ENCODE measurements at regions not wholly inside any gene's neighbourhood (a gene's known extent, or its start where the extent isn't known, plus 50 kb on each side); places are given as distances from the start of the nearest gene placed in this dataset.
"Not testable (repeated sequence)": the region's sequence is repeated elsewhere in the genome, so short reads cannot be mapped to it uniquely, and the experiment has no call there.

DNA sequence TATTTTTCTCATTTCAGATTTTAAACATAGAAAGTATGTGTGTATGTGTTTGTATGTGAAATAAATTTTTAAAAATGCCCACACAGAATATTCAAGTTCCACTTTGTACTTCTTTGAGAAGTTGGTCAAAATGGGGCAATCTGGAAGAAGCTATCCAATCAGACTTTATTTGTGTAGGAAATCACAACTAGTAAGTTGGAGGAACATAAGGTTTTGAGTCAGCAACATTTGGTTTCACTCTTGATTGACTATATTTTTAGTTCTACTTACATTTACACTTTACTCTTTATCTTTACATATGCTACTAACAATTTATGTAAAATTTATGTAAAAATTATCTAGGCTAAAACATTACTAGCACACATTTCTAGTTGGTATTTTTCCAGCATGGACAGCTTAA lies 128.1 kb downstream of the ATXN7L3B start:
- H3K9me3 ChIP-seq = no peaks in the 10 kb centered on the region
- H3K4me1 ChIP-seq = no peaks in the 10 kb centered on the region
- no peak overlapping the region for H3K4me3 ChIP-seq
- no peak for TF ChIP-seq Cebpa-rat (IDR thresholded peaks at IDR 0.05)
- H3K27ac ChIP-seq = no peak overlapping the region
- H4K20me1 ChIP-seq = no peaks in the 10 kb centered on the region
- no peaks in the 10 kb centered on the region for H3K36me3 ChIP-seq
- no peaks in the 10 kb centered on the region for H3K27me3 ChIP-seq
- H3K9ac ChIP-seq = no peak overlapping the region
- no peak overlapping the region for H3K4me2 ChIP-seq

DNA sequence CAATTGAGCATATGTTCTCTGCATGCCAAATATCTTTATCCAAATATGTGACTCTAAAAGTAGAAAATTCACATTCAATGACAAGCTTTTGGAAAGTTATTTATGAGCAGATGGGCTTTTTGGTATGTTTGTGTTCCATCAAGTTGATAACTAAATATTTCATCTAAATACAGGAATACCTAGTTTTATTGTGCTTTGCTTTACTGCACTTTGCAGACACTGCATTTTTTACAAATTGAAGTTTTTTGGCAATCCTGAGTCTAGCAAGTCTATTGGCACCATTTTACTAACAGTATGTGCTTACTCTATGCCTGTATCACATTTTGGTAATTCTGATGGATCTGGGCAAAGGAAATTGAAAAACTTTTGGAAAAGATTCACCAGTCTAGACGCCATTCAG lies 133.8 kb downstream of the ATXN7L3B start:
- Histone ChIP-seq H3K27me3 (no peaks in the 10 kb centered on the region), H3K4me1 (no peaks in the 10 kb centered on the region), H4K20me1 (no peaks in the 10 kb centered on the region), H3K9ac (no peak overlapping the region), H3K27ac (no peak overlapping the region), H3K36me3 (no peaks in the 10 kb centered on the region), H3K9me3 (no peaks in the 10 kb centered on the region), H3K4me2 (no peak overlapping the region), H3K4me3 (no peak overlapping the region)
- no peak for TF ChIP-seq Cebpa-rat (IDR thresholded peaks at IDR 0.05)

DNA sequence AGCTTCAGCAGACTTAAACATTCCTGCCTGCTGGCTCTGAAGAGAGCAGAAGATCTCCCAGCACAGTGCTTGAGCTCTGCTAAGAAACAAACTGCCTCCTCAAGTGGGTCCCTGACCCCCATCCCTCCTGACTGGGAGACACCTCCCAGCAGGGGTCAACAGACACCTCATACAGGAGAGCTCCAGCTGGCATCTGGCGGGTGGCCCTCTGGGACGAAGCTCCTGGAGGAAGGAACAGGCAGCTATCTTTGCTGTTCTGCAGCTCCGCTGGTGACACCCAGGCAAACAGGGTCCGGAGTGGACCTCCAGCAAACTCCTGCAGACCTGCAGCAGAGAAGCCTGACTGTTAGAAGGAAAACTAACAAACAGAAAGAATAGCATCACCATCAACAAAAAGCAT lies 139.3 kb downstream of the ATXN7L3B start:
- H3K4me1 ChIP-seq, H3K4me3 ChIP-seq, H3K36me3 ChIP-seq, H3K4me2 ChIP-seq, H4K20me1 ChIP-seq, H3K9me3 ChIP-seq, H3K27ac ChIP-seq, H3K9ac ChIP-seq, H3K27me3 ChIP-seq: not testable (repeated sequence)

DNA sequence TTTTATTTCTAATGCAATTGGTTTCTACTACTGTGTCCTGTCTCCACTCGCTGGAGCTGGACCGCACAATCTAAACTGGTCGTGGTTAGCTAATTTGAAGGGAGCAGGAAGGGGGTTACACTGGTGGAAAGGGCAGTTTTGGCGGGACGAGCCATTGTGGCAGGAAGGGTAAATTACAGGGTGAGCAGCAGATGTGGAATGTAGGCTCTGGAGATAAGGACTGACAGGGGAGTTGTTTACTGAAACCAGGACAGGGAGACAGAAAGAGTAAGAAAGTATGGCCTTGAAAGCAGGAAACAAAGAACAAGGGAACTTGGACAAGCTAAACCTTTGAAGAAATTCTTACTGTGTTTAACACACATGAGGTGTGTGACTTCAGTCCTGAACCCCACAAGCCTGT lies 147.8 kb downstream of the ATXN7L3B start:
- Histone ChIP-seq H4K20me1 (no peaks in the 10 kb centered on the region), H3K4me3 (no peak overlapping the region), H3K4me2 (no peak overlapping the region), H3K27me3 (no peaks in the 10 kb centered on the region), H3K9me3 (peaks cover 11% of the 10 kb centered on the region), H3K4me1 (no peaks in the 10 kb centered on the region), H3K27ac (no peak overlapping the region), H3K36me3 (no peaks in the 10 kb centered on the region), H3K9ac (no peak overlapping the region)
- no peak for TF ChIP-seq Cebpa-rat (IDR thresholded peaks at IDR 0.05)

DNA sequence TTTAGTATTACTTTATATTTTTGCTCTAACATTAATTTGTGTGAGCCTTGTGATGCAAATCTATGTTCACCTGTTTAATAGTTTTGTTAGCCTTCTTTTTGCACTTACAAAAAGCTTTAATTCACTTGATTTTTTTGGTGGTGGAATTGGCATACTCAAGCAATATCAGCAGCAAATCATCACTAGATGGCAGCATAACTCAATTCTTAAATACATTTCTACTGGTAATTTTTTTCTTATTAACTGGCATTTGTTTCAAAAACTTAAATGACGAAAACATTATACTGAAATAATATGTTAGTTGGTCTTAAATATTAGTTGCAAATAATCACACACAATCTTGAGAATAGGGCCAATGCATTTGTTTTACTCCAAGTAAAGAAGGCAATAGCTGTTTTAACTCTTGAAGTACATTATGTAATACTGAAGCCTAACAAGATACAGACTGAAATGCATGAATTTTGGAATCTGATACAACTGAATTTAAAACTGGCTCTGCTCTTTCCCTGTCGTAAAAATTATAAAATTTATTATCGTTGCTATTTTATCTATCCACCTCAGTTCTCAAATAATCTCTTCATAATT lies 151.5 kb downstream of the ATXN7L3B start:
- no peak overlapping the region for H3K4me3 ChIP-seq
- no peak for TF ChIP-seq Cebpa-rat (IDR thresholded peaks at IDR 0.05)
- H3K9ac ChIP-seq = no peak overlapping the region
- no peaks in the 10 kb centered on the region for H4K20me1 ChIP-seq
- H3K27me3 ChIP-seq = no peaks in the 10 kb centered on the region
- no peak overlapping the region for H3K4me2 ChIP-seq
- no peak overlapping the region for H3K27ac ChIP-seq
- no peaks in the 10 kb centered on the region for H3K4me1 ChIP-seq
- H3K9me3 ChIP-seq = peaks cover 11% of the 10 kb centered on the region
- no peaks in the 10 kb centered on the region for H3K36me3 ChIP-seq

DNA sequence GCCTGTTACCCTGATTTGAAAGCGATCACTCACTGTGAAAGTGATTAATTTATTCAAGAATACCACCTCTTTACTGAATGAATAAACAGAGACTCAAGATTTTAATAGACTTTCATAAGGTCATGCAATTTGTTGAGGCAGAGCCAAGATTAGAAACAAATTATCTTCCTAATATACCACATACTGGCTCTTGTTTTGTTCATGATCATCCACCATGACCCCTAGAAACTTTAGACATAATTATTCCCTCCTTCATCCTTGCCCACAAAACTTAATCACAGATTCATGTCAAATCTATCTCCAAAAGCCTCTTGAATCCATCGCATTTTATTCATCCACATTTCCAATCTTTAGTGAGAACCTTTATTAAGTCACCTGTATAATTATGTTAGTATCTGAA lies 152.3 kb downstream of the ATXN7L3B start:
- Histone ChIP-seq H3K9me3 (peaks cover 7% of the 10 kb centered on the region), H3K4me1 (no peaks in the 10 kb centered on the region), H3K27ac (no peak overlapping the region), H3K4me2 (no peak overlapping the region), H3K36me3 (no peaks in the 10 kb centered on the region), H3K9ac (no peak overlapping the region), H3K4me3 (no peak overlapping the region), H4K20me1 (no peaks in the 10 kb centered on the region), H3K27me3 (no peaks in the 10 kb centered on the region)
- TF ChIP-seq Cebpa-rat (IDR thresholded peaks at IDR 0.05) = no peak

DNA sequence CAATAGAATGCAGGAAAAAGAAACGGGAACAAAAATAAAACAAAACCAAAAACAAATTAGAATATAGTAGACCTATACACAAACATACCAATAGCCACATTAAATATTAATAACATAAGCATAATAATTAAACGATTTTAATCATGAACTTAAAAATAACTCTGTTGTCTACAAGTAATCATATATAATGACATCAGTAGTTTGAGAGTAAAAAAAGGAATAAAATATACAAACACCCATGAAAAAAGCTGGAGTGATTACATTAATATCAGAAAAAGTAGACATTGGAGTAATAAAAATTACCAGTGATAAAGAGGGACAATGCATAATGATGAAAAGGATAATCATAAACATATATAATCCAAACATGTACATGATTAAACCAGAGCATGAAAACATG lies 181.8 kb downstream of the ATXN7L3B start:
- H3K9me3 ChIP-seq = no peaks in the 10 kb centered on the region
- H3K4me3 ChIP-seq = no peak overlapping the region
- no peaks in the 10 kb centered on the region for H3K36me3 ChIP-seq
- no peaks in the 10 kb centered on the region for H4K20me1 ChIP-seq
- H3K4me1 ChIP-seq = no peaks in the 10 kb centered on the region
- H3K4me2 ChIP-seq = no peak overlapping the region
- no peak overlapping the region for H3K9ac ChIP-seq
- H3K27me3 ChIP-seq = no peaks in the 10 kb centered on the region
- TF ChIP-seq Cebpa-rat (IDR thresholded peaks at IDR 0.05) = no peak
- H3K27ac ChIP-seq = no peak overlapping the region

DNA sequence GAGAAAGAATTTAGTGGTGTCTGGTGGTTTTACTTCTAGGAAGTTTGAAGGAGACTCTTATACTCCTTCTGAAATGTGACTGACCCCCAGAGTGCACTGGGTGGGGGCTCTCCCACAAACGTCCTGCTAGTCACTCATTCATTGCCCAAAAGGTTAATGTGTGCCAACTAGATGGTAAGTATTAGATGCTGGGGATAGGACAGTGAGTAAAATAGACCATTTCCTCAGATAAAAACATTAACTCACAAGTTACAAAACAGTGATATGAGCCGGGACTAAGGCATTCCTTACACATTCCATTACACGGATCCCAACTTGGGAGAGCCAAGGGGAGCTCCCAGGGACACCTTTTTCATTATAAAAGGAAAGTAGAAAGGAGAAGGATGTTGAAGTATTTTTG lies 185.1 kb downstream of the ATXN7L3B start:
- no peak for TF ChIP-seq Cebpa-rat (IDR thresholded peaks at IDR 0.05)
- Histone ChIP-seq H3K4me1 (no peaks in the 10 kb centered on the region), H3K9me3 (no peaks in the 10 kb centered on the region), H4K20me1 (no peaks in the 10 kb centered on the region), H3K9ac (no peak overlapping the region), H3K27me3 (no peaks in the 10 kb centered on the region), H3K27ac (no peak overlapping the region), H3K36me3 (no peaks in the 10 kb centered on the region), H3K4me3 (no peak overlapping the region), H3K4me2 (no peak overlapping the region)

DNA sequence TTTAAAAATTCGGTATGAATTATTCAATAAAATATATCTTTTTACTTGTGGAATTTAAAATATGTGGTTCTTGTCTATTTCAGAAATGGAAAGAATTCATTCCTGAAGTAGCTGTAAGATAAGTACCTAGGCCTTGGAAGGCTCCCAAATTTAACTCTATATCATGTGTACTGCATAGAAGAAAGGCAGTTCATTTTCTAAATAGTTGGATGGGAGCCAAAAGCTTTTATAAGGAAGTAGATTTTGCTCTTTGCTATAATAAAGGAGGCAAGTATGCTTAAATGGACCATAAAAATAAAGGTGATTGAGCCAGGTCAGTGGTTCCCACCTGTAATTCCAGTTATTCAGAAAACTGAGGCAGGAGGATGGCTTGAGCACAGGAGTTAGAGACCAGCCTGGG lies 187.5 kb downstream of the ATXN7L3B start:
- Histone ChIP-seq H3K9me3 (no peaks in the 10 kb centered on the region), H3K4me2 (no peak overlapping the region), H3K9ac (no peak overlapping the region), H3K27me3 (no peaks in the 10 kb centered on the region), H3K4me3 (no peak overlapping the region), H4K20me1 (no peaks in the 10 kb centered on the region), H3K27ac (no peak overlapping the region), H3K4me1 (no peaks in the 10 kb centered on the region), H3K36me3 (no peaks in the 10 kb centered on the region)
- no peak for TF ChIP-seq Cebpa-rat (IDR thresholded peaks at IDR 0.05)

DNA sequence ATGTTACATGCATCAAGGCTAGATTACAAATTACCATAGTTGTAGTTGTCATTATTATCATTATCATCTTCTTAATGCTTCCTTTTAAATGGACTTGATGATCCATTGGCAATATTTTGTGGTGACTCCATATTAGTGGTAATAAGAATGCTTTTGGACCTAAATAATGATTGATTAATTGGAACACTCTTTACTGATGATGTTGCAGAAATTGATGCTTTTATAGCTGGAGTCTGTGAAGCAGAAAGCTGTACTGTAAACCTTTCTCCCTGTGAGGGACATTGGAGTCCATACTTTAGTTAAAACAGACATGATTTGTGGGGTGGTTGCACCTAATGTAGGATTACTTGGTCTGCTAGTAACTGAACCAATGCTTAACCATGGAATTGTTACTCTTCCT lies 190.4 kb downstream of the ATXN7L3B start:
- Histone ChIP-seq H3K27ac (no peak overlapping the region), H3K9me3 (no peaks in the 10 kb centered on the region), H3K36me3 (no peaks in the 10 kb centered on the region), H3K9ac (no peak overlapping the region), H3K27me3 (no peaks in the 10 kb centered on the region), H3K4me3 (no peak overlapping the region), H3K4me2 (no peak overlapping the region), H3K4me1 (no peaks in the 10 kb centered on the region), H4K20me1 (no peaks in the 10 kb centered on the region)
- TF ChIP-seq Cebpa-rat (IDR thresholded peaks at IDR 0.05) = no peak

DNA sequence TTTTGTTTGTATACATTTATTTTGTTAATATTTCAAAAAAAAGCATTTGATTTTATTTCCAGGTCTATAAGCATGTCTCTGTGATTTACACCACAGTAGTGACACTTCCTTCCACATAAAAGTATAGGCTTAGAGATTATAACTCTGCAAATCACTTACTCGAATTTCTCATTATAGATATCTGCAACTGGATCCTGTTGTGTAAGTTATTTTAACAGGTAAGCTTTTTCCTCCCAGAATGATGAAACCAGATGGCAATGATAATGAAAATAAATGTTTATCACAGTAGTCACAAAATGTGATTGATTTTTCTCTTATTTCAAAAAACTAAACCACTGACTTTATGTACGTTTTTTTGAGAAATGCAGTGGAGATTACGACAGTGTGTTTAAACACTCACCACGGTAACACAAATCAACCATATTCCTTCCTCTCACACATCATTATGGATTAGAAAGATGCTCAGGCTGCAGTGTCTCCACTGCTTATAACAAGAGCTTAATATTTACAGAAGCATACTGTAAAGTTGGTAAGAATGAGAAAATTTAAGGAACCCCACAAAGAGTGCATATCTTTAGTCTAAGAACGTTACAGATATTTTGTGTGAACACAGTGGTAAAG lies 194.6 kb downstream of the ATXN7L3B start:
- Histone ChIP-seq H3K4me2 (no peak overlapping the region), H3K27ac (no peak overlapping the region)

More for the DNA sequence above, 194.6 kb downstream of the ATXN7L3B start:
- TF ChIP-seq Cebpa-rat (IDR thresholded peaks at IDR 0.05) = no peak
- Histone ChIP-seq H3K9ac (no peak overlapping the region), H3K4me1 (no peaks in the 10 kb centered on the region), H4K20me1 (no peaks in the 10 kb centered on the region), H3K27me3 (no peaks in the 10 kb centered on the region), H3K4me3 (no peak overlapping the region), H3K36me3 (no peaks in the 10 kb centered on the region), H3K9me3 (no peaks in the 10 kb centered on the region)

Measured in BLaER1 (cell line).